ENCODE measurements at regions not wholly inside any gene's neighbourhood (a gene's known extent, or its start where the extent isn't known, plus 50 kb on each side); places are given as distances from the start of the nearest gene placed in this dataset.

DNA sequence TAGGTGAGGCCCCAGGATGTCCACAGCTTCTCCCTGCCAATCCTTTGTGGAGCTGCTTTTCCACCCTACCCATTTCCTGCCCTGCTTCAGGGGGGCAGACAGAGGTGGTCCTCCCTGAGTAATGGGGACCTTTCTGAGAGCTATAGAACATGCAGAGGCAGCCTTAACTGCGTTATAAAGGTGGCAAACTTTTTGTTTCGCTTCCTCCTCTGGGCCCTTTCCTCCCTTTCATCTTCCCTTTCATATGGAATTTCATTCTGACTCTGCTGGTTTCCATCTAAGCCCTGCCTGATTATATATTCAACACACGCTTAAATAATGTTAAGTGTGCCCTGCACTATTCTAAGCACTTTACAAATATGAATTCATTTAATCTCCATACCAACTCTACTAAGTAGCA lies 169.3 kb upstream of the E2F8 start:
- TF ChIP-seq, protein P1, sequence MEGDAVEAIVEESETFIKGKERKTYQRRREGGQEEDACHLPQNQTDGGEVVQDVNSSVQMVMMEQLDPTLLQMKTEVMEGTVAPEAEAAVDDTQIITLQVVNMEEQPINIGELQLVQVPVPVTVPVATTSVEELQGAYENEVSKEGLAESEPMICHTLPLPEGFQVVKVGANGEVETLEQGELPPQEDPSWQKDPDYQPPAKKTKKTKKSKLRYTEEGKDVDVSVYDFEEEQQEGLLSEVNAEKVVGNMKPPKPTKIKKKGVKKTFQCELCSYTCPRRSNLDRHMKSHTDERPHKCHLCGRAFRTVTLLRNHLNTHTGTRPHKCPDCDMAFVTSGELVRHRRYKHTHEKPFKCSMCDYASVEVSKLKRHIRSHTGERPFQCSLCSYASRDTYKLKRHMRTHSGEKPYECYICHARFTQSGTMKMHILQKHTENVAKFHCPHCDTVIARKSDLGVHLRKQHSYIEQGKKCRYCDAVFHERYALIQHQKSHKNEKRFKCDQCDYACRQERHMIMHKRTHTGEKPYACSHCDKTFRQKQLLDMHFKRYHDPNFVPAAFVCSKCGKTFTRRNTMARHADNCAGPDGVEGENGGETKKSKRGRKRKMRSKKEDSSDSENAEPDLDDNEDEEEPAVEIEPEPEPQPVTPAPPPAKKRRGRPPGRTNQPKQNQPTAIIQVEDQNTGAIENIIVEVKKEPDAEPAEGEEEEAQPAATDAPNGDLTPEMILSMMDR (IDR thresholded peaks at IDR 0.05), result no peak
- no peak for TF ChIP-seq POLR2A (IDR thresholded peaks at IDR 0.05)
- intact Hi-C loops (cut with DNase I), result no loop called here
- Histone ChIP-seq H3K4me1 (no peaks in the 10 kb centered on the region), H3K4me3 (no peak overlapping the region), H3K36me3 (replicated peaks in 1 of 2; ENCODE audit: insufficient read depth in 1 of 2, low read depth in 2 of 2) (no peaks in the 10 kb centered on the region), H3K9me3 (no peaks in the 10 kb centered on the region), H3K27me3 (no peaks in the 10 kb centered on the region), H3K27ac (no peak overlapping the region)
- DNase-seq (no peak), ATAC-seq (no peak)
- WGBS, 2 donors, result 79 to 80% methylated on average over 3 of the region's 3 CpGs

DNA sequence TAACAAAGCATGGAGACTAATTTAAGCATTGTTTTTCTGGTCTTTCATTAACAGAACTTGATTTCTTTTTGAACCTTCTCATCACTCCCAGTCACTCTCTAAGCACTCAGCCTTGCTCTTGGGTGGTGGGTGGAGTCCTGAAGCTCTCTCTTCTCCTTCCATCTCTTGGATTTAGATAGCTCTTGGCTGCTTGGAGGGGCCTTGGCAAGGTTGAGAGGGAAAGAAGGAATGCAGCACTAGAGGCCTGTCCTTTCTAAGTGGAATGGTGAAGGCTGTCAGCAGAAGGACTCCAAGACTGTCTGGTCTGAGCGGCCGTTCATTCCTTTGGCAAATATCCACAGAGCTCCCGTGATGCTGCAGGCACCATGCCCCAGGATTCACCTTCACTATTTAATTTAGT lies 168.6 kb upstream of the E2F8 start:
- H3K9me3 ChIP-seq, result no peaks in the 10 kb centered on the region
- H3K27me3 ChIP-seq, result no peaks in the 10 kb centered on the region
- H3K27ac ChIP-seq, result no peak overlapping the region
- intact Hi-C loops (cut with DNase I), result no loop called here
- H3K36me3 ChIP-seq (replicated peaks in 1 of 2; ENCODE audit: insufficient read depth in 1 of 2, low read depth in 2 of 2), result no peaks in the 10 kb centered on the region
- no peaks in the 10 kb centered on the region for H3K4me1 ChIP-seq
- H3K4me3 ChIP-seq, result no peak overlapping the region
- TF ChIP-seq, protein P1 (IDR thresholded peaks at IDR 0.05), result no peak
- no peak for TF ChIP-seq POLR2A (IDR thresholded peaks at IDR 0.05)
- ATAC-seq (no peak), DNase-seq (no peak)
- WGBS, 2 donors, result 72 to 87% methylated on average over 3 of the region's 3 CpGs

DNA sequence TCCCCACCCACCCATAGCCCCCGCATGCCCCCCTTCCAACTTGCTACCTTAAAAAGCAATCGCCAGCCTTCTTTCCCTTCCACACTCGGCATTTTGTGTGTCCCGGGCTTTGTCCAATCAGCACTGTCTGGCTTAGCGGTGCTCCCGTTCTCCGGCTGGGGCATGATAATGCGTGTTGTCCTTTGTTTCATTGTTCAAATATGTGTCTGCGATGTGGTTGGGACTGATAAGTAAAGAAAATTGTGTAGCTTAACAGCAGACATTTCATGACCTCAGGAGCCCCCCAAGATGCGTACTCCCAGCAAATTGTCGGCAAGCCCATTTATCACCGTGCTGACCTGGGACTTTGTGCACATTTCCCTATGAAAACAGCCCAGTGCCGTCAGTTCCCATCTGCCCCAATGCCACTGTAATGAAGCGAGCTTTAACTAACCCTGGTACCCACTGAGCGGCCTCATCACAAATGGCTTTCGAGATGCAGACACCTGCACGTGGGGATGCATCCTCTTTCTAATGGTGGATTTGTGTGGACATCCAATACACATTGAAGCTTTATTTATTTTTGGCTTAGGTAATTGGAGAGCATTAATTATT lies 167.0 kb upstream of the E2F8 start:
- ATAC-seq (no peak), DNase-seq (no peak)
- no peaks in the 10 kb centered on the region for H3K27me3 ChIP-seq
- 69 to 82% methylated on average over 17 of the region's 17 CpGs for WGBS, 2 donors
- H3K4me1 ChIP-seq, result no peaks in the 10 kb centered on the region
- no peak overlapping the region for H3K27ac ChIP-seq
- H3K9me3 ChIP-seq, result no peaks in the 10 kb centered on the region
- no peak overlapping the region for H3K4me3 ChIP-seq
- H3K36me3 ChIP-seq (replicated peaks in 1 of 2; ENCODE audit: insufficient read depth in 1 of 2, low read depth in 2 of 2), result no peaks in the 10 kb centered on the region
- TF ChIP-seq, protein P1 (IDR thresholded peaks at IDR 0.05), result no peak
- TF ChIP-seq POLR2A (IDR thresholded peaks at IDR 0.05), result no peak
- intact Hi-C loops (cut with DNase I), result no loop called here

DNA sequence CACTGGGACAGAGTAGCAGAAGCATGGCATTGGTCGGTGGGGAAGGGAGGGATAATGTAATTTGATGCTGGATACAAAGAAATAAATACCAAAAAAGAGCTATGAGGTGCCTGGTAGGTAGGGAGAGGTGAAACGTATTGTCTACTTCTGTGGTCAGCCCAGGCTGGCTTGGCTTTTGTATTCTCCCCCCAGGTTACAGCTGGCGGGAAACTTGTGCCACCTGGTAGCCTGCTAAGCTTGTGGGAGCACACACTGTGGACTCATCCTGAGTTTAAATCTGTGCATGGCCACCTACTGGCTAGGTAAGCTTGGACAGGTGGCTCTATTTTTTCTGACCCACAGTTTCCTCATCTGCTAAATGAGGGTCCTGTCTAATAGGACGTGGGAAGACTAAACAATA lies 165.2 kb upstream of the E2F8 start:
- intact Hi-C loops (cut with DNase I), result no loop called here
- ATAC-seq (no peak), DNase-seq (no peak)
- 74 to 81% methylated on average over 4 of the region's 4 CpGs for WGBS, 2 donors
- H3K27ac ChIP-seq, result no peak overlapping the region
- no peaks in the 10 kb centered on the region for H3K4me1 ChIP-seq
- H3K36me3 ChIP-seq (replicated peaks in 1 of 2; ENCODE audit: insufficient read depth in 1 of 2, low read depth in 2 of 2), result no peaks in the 10 kb centered on the region
- TF ChIP-seq POLR2A (IDR thresholded peaks at IDR 0.05), result no peak
- TF ChIP-seq, protein P1 (IDR thresholded peaks at IDR 0.05), result no peak
- H3K27me3 ChIP-seq, result no peaks in the 10 kb centered on the region
- no peak overlapping the region for H3K4me3 ChIP-seq
- no peaks in the 10 kb centered on the region for H3K9me3 ChIP-seq

DNA sequence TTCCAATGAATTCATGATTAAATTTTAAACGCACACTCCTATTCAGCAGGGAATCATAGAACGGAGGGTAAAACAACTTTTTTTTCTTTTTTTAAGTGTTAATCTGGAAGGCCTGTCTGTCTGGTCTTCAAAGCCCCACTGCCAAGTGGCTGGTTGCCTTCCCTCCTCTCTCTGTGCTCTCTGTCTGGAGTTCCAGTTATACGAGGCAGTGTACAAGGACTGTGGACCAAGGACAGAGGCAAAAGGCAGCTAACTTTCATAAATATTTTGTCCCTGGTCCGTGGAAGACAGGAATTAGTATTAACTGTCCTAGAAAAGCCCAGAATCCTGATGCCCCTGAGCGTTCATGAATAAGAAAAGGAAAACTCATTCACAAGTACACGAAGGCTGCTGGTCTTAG lies 164.0 kb upstream of the E2F8 start:
- TF ChIP-seq, protein P1 (IDR thresholded peaks at IDR 0.05), result no peak
- TF ChIP-seq POLR2A (IDR thresholded peaks at IDR 0.05), result no peak
- Histone ChIP-seq H3K27me3 (no peaks in the 10 kb centered on the region), H3K9me3 (no peaks in the 10 kb centered on the region), H3K27ac (no peak overlapping the region), H3K36me3 (replicated peaks in 1 of 2; ENCODE audit: insufficient read depth in 1 of 2, low read depth in 2 of 2) (no peaks in the 10 kb centered on the region), H3K4me1 (peaks cover 3% of the 10 kb centered on the region), H3K4me3 (no peak overlapping the region)
- ATAC-seq (no peak), DNase-seq (no peak)
- WGBS, 2 donors, result 50 to 53% methylated on average over 6 of the region's 6 CpGs
- intact Hi-C loops (cut with DNase I), result no loop called here
